Hepatocyte (in vitro differentiated cells): ENCODE measurements at regions not wholly inside any gene's neighbourhood (a gene's known extent, or its start where the extent isn't known, plus 50 kb on each side); places are given as distances from the start of the nearest gene placed in this dataset.

Experiments used
- DNase-seq: peaks from one replicate; pipeline ENCODE4 v3.0.0-alpha.2; 2016; ENCODE audit warnings: low spot score
- H2AFZ ChIP-seq: fragments of 200-600 bp; sonication (generic); 2 replicates; pipeline ENCODE4 v1.6.0; 2016; ENCODE audit warnings: antibody characterized with exemption, mild to moderate bottlenecking
- H3K27ac ChIP-seq: fragments of 200-600 bp; sonication (generic); 2 replicates; pipeline ENCODE4 v1.5.1; 2016; ENCODE audit warnings: mild to moderate bottlenecking
- H3K27me3 ChIP-seq: fragments of 200-600 bp; sonication (generic); 2 replicates; pipeline ENCODE4 v1.6.1; 2016
- H3K36me3 ChIP-seq: fragments of 200-600 bp; sonication (generic); replicated peaks from 2 replicates; pipeline ENCODE4 v1.5.1; 2016; ENCODE audit warnings: low read depth; ENCODE audit not compliant: insufficient read depth
- H3K4me1 ChIP-seq: fragments of 200-600 bp; sonication (generic); 2 replicates; pipeline ENCODE4 v1.5.1; 2016; ENCODE audit warnings: mild to moderate bottlenecking, moderate library complexity; ENCODE audit not compliant: insufficient read depth
- H3K4me2 ChIP-seq: fragments of 200-600 bp; sonication (generic); 2 replicates; pipeline ENCODE4 v1.6.0; 2016
- H3K4me3 ChIP-seq: fragments of 200-600 bp; sonication (generic); 2 replicates; pipeline ENCODE4 v1.5.1; 2016; ENCODE audit warnings: mild to moderate bottlenecking
- H3K79me2 ChIP-seq: fragments of 200-600 bp; sonication (generic); 2 replicates; pipeline ENCODE4 v1.6.0; 2017; ENCODE audit warnings: mild to moderate bottlenecking
- H3K9me2 ChIP-seq: fragments of 200-600 bp; sonication (generic); replicated peaks from 2 replicates; pipeline ENCODE4 v1.6.0; 2017; ENCODE audit warnings: mild to moderate bottlenecking; ENCODE audit not compliant: insufficient read depth
- H3K9me3 ChIP-seq: fragments of 200-600 bp; sonication (generic); 2 replicates; pipeline ENCODE4 v1.5.1; 2016; ENCODE audit warnings: low read depth, mild to moderate bottlenecking
- H4K20me1 ChIP-seq: fragments of 200-600 bp; sonication (generic); 2 replicates; pipeline ENCODE4 v1.6.0; 2016; ENCODE audit warnings: mild to moderate bottlenecking; ENCODE audit not compliant: insufficient read depth, poor library complexity, severe bottlenecking
- EZH2 ChIP-seq: fragments of 200-600 bp; sonication (generic); IDR thresholded peaks from 2 replicates; pipeline ENCODE4 v1.6.1; 2016; ENCODE audit warnings: antibody characterized with exemption, mild to moderate bottlenecking, borderline replicate concordance
- EZH2phosphoT487 ChIP-seq: fragments of 200-600 bp; sonication (generic); IDR thresholded peaks from one replicate; pipeline ENCODE4 v1.6.1; 2018; ENCODE audit warnings: antibody characterized with exemption, mild to moderate bottlenecking, low read depth, moderate library complexity; ENCODE audit not compliant: unreplicated experiment, severe bottlenecking
- WGBS: methylation state at CpG from one replicate; pipeline ENCODE4 v1.1.6; 2016; ENCODE audit warnings: low lambda C conversion rate; ENCODE audit errors: missing lambda C conversion rate; 5-methylcytosine and 5-hydroxymethylcytosine counted together
- TF ChIP-seq, protein P1 (sequence below): fragments of 200-600 bp; sonication (generic); IDR thresholded peaks from 2 replicates; pipeline ENCODE4 v1.5.1; 2016; ENCODE audit warnings: antibody characterized with exemption, mild to moderate bottlenecking; ENCODE audit not compliant: poor library complexity

DNA sequence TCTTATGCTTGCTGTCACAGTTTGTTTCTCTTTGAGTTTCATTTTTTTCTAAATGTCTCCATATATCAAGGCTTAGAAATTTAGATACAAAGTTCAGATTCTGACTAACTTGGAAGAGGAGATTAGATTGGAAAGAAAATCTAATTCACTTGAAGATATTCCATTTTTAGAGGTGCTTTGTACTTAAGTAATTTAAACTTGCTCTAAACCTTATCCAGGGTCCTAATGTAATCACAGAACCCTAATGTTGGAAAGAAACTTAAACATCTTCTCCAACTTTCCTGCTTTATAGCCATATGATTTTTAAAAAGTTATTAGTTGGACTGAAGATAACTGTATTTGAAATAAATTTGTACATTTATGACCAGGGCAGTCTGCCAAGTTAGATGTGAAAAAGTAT is 81.1 kb upstream of the ARHGEF3 start:
- H4K20me1 ChIP-seq, result no peaks in the 10 kb centered on the region
- DNase-seq, result no peak
- H3K9me2 ChIP-seq, result no peaks in the 10 kb centered on the region
- no peak overlapping the region for H3K4me2 ChIP-seq
- no peaks in the 10 kb centered on the region for H3K4me1 ChIP-seq
- no peaks in the 10 kb centered on the region for H3K27me3 ChIP-seq
- no peaks in the 10 kb centered on the region for H3K9me3 ChIP-seq
- TF ChIP-seq EZH2, result no peak
- TF ChIP-seq EZH2phosphoT487, result no peak
- TF ChIP-seq, protein P1, sequence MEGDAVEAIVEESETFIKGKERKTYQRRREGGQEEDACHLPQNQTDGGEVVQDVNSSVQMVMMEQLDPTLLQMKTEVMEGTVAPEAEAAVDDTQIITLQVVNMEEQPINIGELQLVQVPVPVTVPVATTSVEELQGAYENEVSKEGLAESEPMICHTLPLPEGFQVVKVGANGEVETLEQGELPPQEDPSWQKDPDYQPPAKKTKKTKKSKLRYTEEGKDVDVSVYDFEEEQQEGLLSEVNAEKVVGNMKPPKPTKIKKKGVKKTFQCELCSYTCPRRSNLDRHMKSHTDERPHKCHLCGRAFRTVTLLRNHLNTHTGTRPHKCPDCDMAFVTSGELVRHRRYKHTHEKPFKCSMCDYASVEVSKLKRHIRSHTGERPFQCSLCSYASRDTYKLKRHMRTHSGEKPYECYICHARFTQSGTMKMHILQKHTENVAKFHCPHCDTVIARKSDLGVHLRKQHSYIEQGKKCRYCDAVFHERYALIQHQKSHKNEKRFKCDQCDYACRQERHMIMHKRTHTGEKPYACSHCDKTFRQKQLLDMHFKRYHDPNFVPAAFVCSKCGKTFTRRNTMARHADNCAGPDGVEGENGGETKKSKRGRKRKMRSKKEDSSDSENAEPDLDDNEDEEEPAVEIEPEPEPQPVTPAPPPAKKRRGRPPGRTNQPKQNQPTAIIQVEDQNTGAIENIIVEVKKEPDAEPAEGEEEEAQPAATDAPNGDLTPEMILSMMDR, result no peak
- H3K27ac ChIP-seq, result no peak overlapping the region
- H2AFZ ChIP-seq, result no peak overlapping the region
- no peaks in the 10 kb centered on the region for H3K79me2 ChIP-seq
- H3K36me3 ChIP-seq, result no peaks in the 10 kb centered on the region
- H3K4me3 ChIP-seq, result no peak overlapping the region

DNA sequence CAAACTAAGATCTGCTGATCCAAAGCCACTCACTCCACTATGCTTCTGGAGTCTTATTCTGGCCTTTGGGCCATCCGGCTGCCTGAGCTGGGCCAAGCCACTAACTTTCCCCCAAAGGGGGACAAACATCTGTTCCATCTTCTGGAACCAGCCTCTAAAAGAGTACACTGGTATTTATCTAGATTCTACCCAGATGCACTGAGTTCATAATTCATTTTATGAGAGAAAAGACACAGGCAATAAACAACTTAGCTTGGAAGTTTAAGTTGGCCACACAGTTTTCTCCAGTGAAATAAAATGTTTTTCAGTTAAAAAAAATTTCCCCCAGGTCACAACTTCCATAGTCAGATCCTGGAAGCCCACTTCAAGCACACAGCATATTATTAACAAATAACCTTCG is 80.1 kb upstream of the ARHGEF3 start:
- no peaks in the 10 kb centered on the region for H3K36me3 ChIP-seq
- H4K20me1 ChIP-seq, result no peaks in the 10 kb centered on the region
- no peak for TF ChIP-seq EZH2
- no peak for TF ChIP-seq EZH2phosphoT487
- TF ChIP-seq, protein P1, result no peak
- H3K4me2 ChIP-seq, result no peak overlapping the region
- H3K79me2 ChIP-seq, result no peaks in the 10 kb centered on the region
- H3K27me3 ChIP-seq, result no peaks in the 10 kb centered on the region
- no peak for DNase-seq
- no peaks in the 10 kb centered on the region for H3K4me1 ChIP-seq
- WGBS, result 82% methylated on average over 2 of the region's 2 CpGs
- no peak overlapping the region for H2AFZ ChIP-seq
- no peaks in the 10 kb centered on the region for H3K9me3 ChIP-seq
- no peaks in the 10 kb centered on the region for H3K9me2 ChIP-seq
- no peak overlapping the region for H3K27ac ChIP-seq
- H3K4me3 ChIP-seq, result no peak overlapping the region

DNA sequence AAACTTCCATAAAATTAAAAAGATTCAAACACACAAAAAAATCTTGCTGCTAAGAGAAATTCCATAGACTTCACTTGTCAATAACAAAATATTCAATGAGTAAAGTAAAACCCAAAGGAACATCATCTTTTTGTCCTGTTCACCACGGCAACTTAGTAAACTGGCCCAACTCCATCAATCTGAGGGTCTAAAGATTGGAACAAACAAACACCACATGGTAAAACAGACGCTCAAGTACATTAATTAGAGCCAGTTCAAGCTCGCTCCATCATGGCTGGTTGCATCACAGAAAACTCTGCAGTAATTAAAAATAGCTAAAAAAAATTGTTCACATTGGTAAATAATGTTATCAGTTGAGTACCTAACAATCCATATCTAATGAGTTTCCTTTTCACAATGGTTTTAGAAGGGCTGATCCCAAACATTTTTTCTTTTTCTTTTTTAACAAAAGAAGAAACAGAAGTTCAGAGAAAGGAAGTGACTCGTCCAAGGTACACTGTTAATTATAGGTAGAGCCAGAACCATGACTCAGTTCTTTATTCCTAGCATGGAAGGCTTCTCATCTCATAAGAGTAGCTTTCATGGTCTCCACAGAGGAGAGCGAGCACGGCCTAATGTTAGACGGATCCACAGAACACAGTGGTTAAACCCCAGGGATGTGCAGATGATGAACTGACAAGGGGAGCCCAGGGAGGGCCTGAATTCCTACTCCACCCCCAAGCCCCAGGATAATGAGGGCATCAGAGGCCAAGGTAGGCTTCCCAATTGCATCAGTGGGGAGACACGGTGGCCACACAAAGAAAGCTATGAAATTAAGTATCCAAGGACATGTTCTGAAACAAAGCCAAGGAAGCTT is 79.2 kb upstream of the ARHGEF3 start:
- Histone ChIP-seq H3K4me1 (no peaks in the 10 kb centered on the region), H3K9me2 (no peaks in the 10 kb centered on the region), H3K4me2 (no peak overlapping the region), H3K36me3 (no peaks in the 10 kb centered on the region), H4K20me1 (no peaks in the 10 kb centered on the region), H3K4me3 (no peak overlapping the region), H3K9me3 (no peaks in the 10 kb centered on the region), H3K27ac (no peak overlapping the region), H3K27me3 (no peaks in the 10 kb centered on the region), H2AFZ (no peak overlapping the region), H3K79me2 (no peaks in the 10 kb centered on the region)
- WGBS, result 92% methylated on average over 8 of the region's 8 CpGs
- no peak for DNase-seq
- TF ChIP-seq, protein P1, result no peak
- no peak for TF ChIP-seq EZH2phosphoT487
- TF ChIP-seq EZH2, result no peak
